NCI-H226 (cell line): ENCODE measurements at regions not wholly inside any gene's neighbourhood (a gene's known extent, or its start where the extent isn't known, plus 50 kb on each side); places are given as distances from the start of the nearest gene placed in this dataset.

Experiments used
- DNase-seq: peaks from one replicate; pipeline ENCODE4 v3.0.0-alpha.2; 2015

DNA sequence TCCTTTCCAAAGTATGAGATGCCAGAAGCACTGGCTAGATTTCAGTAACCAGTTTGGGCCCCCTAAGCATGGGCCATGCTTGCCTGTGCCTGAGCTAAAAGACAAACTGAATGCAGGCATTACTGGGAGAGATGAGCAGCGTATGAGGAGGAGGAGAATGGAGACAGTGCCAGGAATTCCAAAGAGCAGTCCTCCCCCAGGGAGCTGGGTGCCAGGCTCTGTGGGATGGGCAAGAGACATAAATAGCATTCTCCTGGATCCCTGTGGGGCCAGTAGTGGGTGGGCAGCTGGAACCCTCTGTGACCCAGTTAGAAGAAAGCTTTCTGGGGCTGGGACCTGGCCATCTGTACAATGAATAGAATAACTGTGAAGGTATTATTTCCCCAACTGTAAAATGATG, 235.6 kb downstream of the KCNA4 start:
- peak; percentile 80 for DNase-seq

DNA sequence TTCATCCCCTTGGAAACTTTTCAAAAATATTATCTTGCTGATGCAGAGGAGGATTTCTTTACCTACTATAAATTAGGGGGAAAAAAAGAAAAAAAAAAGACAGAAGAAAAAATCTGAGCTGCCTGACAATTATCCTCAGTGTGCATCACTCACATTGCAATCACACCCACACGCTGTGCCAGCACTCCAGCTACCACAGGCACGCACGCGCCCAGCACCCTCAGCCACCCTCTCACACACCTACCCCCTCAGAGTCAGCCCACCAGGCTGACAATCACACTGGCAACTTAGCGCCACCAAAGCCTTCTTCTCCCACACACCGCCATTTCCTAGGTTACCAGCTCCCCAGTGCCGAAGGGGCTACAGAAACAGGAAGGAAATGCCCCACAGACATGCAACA, 236.1 kb downstream of the KCNA4 start:
- peak; percentile 66 for DNase-seq

DNA sequence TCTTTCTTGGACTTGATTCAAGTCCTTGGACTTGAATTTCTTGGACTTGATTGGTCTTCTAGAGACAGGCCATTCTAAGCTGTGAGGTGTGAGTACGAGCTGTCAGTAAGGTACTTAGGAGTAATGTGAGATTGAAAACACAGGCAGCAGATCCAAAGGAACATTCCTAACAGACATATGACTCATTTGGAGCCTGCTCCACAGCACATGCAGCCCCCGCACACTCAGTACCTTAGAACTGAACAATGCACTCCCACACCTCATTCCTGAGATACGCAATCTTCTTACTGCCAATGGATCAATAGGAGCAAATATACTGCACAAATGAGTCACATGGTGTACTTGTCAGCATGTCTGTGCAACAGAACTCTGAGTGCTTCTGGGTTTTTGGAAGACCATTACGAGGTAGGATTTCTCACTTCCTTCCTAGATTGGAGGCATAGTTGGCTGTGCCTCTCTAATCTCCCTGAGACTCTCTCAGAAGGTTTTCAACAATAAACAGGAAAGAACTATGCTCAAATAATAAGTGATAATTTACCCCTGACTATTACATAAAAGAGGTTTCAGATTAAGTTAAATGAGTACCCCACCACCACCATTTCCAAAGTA, 243.1 kb downstream of the KCNA4 start:
- peak; percentile 98 for DNase-seq

DNA sequence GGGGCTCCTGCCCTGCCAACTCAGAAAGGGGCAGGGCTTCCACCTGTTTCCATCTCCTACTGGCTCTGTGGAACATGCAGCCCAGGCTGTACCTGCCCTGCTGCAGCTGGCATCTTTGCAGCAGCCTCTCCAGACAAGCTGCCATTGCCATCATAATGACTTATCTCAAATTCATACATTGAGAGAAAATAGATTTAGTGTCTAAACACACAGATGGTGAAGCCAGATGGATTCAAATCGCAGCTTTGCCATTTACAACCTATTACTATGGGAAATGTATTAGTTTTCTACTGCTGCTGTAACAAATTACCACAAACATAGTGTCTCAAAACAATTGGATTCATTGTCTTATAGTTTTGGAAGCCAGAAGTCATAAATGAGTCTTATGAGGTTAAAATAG, 260.0 kb downstream of the KCNA4 start:
- no peak for DNase-seq

DNA sequence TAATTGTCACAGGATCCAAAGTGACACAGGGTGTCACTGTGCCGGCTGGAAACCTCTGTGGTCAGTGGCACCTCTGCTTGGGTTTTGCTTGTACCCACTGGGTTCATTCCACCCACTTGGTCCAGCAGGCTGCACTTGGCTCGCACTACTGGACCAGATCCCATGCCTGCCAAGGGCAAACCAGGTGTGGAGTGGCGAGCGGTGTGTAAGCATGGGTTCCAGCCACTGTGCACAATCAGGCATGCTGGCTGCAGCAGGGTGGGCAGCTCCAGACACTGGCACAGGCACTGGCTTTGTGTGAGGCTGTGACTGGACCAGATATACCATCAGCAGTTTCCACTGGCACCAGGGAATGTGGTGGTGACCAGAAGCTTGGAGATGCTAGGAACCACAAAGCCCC, 261.4 kb downstream of the KCNA4 start:
- no peak for DNase-seq

DNA sequence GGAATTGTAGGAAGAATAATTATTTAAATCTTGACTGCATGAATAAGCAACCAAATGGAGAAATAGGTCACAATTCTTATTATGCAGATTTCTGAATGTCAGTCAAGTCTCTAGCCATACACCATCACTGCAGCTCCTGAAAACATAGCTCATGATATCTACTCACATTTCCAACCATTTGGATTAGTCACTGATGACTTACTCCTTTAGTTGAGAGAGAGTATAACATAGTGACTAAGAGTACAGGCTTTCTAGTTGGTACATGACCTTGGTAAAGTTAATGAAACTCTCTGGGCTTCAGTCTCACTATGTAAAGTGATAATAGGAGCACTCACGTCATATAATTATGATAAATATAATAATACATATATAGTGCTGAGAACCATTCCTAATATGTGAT, 265.2 kb downstream of the KCNA4 start:
- DNase-seq, result peak; percentile 63

DNA sequence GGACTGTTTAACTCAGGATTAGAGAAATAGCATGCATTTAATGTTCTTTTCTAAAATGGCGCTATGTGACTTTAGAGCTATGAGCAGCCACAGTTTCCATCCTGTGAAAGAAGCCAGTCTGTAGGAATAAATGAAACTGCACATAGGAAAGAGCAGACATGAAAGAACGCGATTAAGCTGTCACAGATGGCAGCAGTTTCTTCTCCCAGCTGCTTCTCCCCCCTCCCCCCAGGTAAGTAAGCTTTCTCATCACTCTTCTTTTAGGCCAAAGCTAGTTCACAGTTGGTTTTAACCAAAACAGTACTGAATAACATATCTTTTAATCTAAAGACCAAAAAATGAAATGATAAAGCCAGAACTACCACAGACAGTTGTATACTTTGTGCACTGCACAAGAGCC, 266.4 kb downstream of the KCNA4 start:
- DNase-seq, result no peak

DNA sequence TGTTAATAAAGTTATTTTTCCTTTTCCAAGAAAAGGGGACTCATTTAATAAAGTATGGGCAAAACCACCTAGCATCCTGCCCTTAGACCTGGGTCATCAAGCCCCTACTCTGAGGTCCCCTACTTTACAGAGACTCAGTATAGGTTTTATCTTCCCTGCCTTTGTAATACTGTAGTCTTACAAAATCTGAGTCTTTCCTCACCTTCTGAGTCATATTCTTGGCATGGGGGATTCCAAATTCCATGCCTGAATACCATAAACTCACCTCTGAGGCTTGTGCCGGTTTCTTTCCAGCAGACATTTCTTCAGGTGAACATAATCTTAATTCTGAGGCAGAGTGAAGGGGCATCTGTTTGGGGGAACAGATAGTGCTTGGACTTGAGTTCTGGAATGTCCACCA, 282.5 kb downstream of the KCNA4 start:
- peak; percentile 80 for DNase-seq

DNA sequence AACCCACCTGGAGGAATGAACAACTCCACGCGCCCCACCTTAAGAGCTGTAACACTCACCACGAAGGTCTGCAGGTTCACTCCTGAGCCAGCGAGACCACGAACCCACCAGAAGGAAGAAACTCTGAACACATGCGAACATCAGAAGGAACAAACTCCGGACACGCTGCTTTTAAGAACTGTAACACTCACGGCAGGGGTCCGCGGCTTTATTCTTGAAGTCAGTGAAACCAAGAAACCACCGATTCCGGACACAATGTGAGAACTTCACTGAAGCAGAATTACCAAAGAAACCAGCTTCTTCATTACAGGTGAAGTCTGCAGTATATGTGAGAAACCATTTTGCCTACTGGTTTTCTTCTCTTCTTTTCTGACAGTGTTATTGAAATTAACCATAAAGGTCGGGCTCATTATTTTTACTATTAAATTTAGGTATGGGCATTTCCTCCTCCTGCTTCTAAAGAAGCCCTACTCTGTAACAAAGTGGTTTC, 303.0 kb downstream of the KCNA4 start:
- DNase-seq, result no peak

DNA sequence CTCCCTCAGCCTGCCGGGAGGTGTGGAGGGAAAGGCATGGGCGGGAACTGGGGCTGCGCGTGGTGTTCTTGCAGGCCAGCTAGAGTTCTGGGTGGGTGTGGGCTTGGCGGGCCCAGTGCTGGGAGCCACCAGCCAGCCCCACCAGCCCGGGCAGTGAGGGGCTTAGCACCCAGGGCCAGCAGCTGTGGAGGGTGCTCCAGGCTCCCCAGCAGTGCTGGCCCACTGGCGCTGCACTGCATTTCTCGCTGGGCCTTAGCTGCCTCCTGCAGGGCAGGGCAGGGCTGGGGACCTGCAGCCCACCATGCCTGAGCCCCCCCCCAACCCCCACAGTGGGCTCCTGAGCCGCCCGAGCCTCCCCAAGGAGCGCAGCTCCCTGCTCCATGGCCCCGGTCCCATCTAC, 304.2 kb downstream of the KCNA4 start:
- no peak for DNase-seq

DNA sequence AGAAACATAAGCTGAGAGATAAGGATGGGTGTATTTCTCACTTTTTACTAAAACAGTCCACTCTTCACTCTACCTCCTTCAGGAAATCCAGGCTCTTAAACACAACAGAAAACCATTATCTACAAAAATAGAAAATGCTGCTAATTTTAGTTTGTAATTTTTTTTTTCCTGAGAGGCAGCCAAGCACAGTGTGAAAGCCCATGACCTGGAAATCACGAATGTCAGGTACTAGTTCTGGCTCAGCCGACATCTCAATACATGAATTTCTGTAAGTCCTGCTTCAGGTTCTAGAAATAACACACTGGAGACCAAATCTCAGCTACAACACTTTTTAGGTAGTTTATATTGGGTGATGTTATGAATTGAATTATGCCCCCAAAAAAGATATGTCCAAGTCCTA, 308.9 kb downstream of the KCNA4 start:
- no peak for DNase-seq

DNA sequence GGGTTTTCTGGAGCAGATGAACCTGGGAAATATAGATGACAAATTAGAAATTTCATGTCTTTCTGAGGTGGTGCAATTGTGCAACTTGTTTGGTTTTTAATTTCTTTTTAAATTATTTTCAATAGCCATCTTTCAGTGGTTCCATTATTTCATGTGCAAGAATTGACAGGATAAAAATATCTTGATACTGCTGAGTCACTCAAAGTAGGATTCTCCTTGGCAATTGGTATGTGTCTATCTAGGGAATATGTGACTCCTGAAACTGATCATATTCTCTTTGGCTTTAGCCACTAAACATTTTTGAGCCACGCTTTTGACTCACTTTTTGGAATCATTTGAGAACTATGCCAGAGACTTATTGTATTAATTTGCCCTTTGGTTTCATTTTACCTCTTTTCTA, 331.5 kb downstream of the KCNA4 start:
- no peak for DNase-seq

DNA sequence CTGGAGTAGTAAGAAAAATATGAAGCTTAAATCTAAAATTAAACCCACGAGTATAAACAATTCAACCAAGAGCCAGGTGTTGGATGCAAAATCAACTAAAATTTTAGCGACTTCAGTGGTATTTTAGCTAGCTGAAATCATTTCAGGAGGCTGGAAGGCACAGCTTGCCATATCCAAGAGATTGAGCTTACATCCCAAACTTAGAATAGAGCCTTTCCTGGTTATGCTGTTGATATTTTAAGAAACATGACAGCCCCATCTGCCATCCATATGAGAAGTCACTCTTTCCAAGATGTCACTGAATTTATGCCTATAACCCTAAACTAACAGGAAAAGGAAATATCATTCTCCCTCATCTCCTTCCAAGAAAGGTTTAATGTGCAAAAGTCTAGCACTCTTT, 334.0 kb downstream of the KCNA4 start:
- DNase-seq, result no peak

DNA sequence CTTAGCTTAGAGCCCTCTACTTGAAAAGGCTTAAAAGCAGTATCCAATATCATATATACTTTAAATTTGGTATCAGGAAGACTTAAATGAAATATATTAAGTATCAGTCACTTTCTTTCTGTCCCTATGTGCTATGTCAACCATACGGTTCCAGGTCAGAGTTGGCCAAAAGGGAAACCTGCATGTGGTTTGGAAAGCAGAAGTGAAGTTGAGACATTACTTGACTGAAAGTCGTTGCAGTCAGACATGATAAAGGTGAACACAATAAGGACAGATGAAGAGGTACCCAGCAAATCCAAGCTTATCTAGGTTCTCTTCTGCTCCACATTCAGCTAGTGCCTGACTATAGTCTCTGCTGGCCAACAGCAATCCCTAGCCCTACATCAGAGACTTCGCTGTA, 336.8 kb downstream of the KCNA4 start:
- DNase-seq, result no peak

DNA sequence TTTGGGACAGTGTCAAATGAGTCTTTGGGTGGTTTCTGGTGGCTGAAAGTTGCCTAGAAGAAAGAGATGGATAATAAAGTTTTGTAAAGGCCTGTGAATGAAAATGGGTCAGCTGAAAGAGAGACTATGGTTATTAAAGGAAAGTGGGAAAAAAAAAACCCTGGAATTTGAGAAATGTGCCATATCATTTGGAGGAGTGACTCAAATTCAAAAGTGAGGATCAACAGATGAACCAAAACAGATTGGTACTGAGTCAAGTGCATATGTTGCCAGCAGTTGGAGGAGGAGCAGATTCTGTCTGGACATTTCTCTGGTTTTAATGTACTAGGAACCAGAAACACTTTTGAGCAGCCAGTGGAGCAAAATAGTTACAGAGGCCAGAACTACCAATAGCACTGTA, 339.8 kb downstream of the KCNA4 start:
- DNase-seq, result peak; percentile 51

DNA sequence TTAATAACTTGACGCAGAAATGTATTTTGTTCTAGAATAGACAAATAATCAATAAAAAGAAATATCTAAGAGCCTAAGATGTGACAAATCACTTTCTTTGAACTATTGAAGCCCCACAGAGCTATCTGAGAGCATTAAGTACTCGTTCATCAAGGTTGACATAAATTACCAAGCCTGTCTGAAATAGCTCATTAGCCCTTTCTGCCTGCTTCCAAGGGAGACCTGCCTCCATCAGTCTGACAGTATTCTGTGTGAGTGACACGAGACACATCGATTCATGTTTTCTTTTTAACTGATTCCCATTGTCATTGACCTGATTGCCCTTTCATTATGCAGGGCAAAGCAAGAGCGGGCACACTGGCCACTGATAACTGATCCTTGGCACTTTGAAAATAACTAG, 347.5 kb downstream of the KCNA4 start:
- no peak for DNase-seq

DNA sequence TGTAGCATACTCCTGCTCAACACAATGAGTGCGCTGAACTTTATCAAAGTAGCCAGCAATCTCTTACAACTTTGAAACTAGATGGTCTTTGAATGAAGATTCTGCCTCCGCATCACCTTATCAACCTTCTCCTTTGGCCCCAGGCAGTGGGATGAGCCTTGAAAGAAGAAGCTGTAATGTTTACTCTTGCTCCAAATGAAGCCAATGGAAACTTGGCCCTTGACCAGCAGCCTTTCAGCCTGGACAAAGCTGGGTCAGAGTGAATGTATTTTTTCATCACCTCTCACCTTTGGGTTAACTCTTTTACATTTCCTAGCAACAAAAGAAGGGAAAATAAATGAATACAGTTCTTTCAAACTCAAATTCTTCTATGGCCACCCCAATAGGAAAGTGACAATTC, 359.1 kb downstream of the KCNA4 start:
- peak; percentile 19 for DNase-seq

DNA sequence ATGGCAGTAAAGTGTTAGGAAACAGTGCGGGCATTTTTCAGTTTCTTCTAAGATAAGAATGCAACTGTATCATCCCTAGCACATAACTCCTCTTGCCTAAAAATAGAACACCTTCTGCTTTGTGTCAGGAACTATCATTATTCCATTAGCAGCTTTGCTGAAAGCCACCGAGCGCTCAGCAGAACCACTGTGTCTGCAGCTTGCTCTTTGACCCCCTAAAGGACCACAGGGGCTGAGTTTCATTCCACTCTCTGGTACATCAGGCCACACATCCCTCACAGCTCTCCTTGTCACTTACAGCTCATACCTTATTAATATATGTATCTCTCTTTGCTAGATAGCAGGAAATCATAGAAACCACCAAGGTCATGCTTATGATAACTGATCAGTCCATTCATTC, 360.2 kb downstream of the KCNA4 start:
- DNase-seq, result no peak

DNA sequence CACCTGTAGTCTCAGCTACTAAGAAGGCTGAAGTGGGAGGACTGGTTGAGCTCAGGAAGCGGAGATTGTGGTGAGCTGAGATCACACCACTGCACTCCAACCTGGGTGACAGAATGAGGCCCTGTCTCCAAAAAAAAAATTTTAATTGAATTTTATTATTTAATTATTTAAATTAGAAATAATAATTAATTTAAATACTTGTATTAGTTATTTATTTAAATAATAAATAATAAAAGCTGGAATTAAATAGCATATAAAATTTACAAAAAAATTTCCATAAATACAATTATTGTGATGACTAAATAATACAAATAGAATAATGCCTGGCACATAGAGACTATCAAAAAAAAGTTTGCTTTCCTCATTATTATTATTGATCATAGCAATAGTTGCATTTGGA, 371.5 kb downstream of the KCNA4 start:
- no peak for DNase-seq

DNA sequence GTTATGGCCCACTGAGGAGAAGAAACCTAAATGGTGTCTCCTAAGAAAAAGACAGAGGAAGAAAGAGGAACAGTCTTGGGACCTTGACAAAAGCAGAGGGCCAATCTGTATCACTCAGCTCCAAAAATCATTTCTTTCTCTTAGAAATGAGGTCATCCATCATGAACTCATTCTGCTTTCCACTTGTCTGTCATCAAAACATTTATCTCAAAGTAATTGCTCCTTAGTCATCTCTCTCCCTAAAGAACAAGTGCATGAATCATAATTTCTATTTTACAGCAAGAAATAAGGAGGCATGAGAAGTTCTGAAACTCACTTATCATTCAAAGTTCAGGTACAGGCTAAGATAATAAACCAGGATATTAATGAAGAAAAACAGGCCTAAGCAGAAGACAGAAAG, 375.6 kb downstream of the KCNA4 start:
- peak; percentile 82 for DNase-seq

DNA sequence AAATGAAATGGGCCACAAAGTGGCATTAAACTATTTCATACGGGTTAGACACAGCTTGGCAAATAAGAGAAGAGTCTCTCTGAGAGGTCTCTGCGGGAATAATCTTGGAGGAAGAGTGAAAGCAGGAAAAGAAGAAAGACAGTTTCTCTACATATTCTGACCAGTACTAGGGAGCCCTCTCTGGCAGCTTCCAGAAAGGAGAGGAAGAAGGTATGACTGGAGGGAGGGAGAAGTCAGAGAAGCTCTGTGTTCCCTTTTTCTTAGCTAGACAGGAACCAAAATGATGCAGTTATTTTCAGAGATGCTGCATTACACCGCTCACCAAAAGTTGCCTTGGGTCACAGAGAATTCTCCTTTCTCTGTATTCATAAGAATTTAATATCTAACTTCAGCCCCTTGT, 382.1 kb downstream of the KCNA4 start:
- no peak for DNase-seq

DNA sequence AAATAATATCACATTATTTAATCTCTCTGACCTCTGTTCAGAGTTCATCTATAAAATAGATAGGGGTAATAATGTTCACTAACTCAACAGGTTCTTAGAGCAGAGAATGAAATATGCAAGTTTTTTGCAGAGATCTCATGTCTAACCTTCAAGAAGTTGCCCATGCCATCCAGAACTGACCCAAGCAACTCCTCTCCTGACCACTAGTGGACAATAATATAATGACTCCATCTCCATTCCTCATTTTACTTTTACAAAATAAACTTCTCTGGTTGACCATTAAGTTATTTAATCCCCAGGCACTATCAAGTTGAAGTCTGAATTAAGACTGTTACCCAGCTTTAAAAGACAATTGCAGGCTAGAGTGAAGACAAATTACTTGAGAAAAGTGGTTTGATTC, 382.6 kb downstream of the KCNA4 start:
- no peak for DNase-seq

DNA sequence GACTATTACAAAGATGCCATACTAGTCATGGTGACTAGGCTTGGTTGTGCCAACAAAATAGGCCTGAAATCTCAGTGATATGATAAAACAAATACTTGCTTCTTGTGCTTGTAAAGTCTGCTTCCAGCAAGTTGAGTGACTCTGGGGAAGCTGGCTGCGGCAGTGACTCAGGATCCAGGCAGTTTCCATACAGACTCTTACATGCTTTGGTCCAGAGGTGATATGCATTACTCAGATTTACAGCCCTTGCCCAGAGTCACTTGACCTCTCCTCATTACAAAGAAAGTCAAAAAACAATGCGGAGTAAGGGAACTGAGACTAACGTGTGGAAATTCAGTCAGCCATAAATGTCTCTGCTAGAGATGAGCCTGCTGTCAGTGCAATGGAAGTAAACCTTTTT, 387.5 kb downstream of the KCNA4 start:
- no peak for DNase-seq

DNA sequence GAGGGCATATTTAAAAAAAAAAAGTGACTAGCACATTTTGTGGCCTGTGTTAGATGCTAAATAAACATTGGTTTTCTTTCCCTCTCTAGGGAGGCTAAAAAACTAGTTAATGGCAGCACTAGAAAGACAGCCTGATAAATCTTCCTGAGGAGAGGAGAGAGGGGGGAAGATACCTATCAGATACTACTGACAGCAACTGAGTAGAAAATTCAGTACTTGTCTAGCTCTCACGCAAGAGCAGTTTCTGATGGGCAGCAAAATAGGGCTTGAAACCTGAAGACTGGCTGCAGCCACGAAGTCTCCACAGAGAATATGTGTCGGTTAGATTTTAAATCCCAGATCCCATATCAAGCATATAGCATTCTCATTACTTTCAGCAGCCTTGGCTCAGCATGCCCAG, 388.2 kb downstream of the KCNA4 start:
- no peak for DNase-seq

DNA sequence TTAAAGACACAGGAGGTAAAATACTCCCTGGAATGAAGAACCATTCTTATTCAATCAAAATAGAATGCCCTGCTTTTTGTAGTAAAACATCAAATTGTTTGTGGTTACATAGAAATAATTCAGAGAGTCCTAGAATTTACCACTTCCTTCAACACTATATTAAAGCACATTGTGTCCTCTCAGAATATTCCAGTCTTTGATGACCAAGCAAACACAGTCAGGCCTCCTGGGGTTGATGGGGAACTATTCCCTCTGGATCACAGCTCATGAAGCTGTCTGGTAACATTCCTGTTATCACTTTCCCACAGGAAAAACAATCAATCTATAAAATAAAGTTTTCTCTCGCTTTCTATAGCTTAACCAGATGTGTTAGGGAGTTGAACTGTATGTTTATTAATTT, 389.3 kb downstream of the KCNA4 start:
- DNase-seq, result no peak
